DMS153 (cell line): ENCODE measurements at regions not wholly inside any gene's neighbourhood (a gene's known extent, or its start where the extent isn't known, plus 50 kb on each side); places are given as distances from the start of the nearest gene placed in this dataset.
A peak's percentile ranks its signal among the peaks of the same experiment; 100 is the strongest.
"Not testable (repeated sequence)": the region's sequence is repeated elsewhere in the genome, so short reads cannot be mapped to it uniquely, and the experiment has no call there.

Source experiments
- DNase-seq: peaks from one replicate; lab custom pipeline; 2025; lab: John Stamatoyannopoulos, UW

DNA sequence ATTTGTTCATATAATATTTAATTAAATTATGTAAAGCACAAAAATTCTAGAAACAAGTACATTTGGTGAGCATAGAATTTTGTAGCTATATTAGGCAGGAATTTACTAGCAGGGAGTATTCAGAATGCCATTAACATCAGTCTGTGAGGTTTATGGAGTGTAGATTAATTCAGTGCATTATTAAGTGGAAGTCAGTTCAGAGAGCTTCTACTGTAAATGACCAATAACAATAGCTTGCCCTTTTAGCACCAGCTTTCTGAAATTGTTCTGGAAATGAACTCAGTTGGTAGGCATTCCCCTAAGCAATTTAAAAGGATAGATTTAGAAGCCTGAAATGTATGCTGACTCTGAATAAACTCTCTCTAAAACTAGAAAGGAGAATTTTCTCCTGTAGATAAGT is 208.2 kb upstream of the CNTNAP5 start:
- no peak for DNase-seq

- DNase-seq, result no peak
Measured at GRCh38 chr2:123826729-123827271, 198.3 kb upstream of the CNTNAP5 start.

DNA sequence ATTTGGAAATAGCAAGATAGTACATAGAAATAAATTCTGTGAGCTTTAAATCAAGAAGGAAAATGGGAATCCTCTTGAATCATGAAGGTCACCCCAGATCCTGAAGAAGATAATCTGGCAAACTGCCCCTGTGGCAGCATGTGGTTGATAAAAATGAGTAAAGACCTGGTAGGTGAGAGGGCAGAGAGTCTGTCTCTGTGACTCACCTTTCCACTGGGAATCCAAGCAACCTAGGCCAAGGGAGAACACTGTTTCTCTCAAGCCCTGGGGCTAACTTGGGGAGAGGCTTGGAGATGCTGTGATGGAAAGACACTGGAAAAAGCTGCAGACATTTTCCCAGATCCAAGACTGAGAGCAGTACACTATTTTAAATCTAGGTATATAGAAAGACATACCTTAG is 185.8 kb upstream of the CNTNAP5 start:
- no peak for DNase-seq

- no peak for DNase-seq
Measured at GRCh38 chr2:123840016-123840415, 185.1 kb upstream of the CNTNAP5 start.

DNA sequence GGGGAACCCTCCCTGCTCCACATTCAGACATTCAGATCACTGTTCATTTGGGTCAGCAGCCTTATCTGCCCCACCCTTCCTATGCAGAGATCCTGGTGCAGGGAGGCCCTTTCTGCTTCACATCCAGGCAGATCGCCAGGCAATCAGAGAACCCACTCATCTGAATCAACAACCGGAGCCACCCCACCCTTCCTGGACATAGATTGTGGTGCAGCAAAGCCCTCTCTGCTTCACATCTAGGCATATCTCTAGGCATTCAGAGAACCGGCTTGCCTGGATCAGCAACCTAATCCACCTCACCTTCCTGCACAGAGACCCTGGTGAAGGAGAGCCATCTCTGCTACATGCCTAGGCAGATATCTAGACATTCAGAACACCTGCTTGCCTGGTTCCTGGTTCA is 184.5 kb upstream of the CNTNAP5 start:
- DNase-seq, result no peak

DNA sequence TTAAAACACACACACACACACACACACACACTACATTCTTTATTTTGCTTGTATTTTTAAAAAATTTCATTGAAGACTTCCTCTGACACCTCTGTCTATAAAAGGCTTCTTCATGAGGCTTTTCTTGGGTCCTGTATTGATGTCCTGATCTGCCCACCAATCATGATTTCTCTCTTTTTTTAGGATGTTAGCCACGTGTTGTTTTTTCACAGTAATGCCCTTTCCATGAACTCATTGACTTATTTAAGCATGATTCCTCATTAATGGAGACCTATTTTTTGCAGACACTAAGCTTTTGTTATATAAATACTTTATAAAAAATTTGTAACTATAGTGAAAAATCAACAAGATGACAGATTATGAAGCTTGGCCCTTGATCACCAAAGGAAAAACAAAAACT is 173.8 kb upstream of the CNTNAP5 start:
- no peak for DNase-seq

GRCh38 chr2:123853161-123853560 is 171.9 kb upstream of the CNTNAP5 start:
- DNase-seq, result no peak

- DNase-seq, result not testable (repeated sequence)
Measured at GRCh38 chr2:123859031-123859430, 166.1 kb upstream of the CNTNAP5 start.

DNA sequence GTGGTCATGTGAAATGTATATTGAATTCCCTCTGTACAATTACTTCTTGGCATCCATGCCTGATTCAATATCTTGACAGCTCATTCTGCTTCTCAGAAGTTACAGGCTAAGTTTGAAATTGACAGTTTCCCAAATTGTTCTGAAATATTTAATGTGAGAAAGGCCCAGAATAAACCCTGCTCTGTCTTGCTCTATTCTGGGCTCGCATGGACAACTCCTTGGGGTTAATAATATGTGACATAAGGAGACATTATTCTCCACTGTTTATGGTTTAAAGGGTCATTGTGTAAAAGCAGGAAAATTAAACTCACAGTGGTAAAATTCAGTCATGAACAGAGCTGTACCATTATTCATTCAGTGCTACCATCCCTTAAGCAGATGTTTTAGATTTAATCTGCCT is 160.7 kb upstream of the CNTNAP5 start:
- no peak for DNase-seq

DNA sequence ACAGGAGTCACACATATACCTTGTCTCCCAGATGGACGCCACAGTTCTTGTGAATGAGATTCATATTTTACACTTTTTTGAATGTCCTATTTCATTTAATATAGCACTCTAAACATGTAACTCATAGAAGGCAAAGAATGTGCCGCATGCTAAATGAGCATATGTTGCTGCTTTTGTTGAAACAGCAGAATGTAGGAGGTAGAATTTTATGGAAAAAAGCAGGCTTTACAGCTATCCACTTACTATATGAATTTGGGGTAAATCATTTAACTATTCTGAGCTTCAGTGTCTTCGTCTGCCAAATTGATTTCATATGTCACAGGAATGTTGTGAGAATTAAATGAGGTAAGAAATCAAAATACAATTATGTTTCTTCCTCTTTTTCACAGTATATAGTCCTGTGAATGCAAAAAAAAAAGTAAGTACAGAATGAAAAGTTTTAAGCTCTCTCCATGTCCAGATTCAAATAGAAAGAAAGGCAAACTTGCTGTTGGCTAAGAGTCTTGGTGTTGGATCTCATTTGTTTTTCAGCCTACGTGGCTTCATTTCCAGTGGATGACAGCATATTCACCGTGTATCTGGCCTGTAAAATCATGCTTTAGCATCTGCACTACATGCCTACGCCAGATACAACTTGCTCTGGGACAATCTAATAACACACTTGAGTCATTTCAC is 154.7 kb upstream of the CNTNAP5 start:
- no peak for DNase-seq

DNA sequence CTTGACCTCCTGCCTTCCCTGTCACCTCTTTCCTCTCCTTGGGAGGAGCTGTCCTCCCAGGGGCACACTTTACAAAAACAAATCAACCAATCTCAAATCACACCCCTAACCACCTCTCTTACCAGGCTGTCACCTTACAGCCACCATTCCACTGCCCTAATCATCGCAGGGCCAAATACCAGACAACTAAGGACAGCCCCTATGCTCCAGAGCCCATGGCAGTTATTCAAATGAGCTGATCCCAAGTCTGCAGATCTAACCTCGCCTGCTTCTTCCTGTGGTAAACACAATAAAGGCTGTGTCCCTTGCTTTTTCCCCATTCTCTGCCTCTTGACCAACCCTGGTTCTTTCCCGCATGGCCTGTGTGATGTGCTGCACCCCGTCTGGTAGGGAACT is 154.2 kb upstream of the CNTNAP5 start:
- DNase-seq, result no peak

GRCh38 chr2:123890148-123890547 is 134.9 kb upstream of the CNTNAP5 start:
- DNase-seq, result no peak

- DNase-seq, result no peak
Measured at GRCh38 chr2:123894167-123894566, 130.9 kb upstream of the CNTNAP5 start.

DNA sequence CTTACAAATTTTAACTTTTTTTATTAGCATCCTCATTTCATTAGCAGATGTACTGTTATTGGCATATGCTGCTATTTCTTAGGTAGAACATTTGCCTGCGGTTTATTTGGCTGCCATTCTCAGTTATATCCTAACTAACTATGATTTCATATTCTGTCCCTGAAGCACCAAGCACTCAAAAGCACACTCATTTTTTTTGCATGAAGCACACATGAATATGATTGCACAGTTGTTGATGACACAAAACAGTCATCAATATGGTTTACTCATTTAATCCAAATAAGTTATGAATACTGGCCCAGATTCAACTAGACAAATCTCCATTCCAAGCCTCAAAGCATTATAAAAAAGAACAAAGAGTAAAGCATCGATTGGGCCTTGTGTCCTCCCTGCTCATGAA is 129.4 kb upstream of the CNTNAP5 start:
- no peak for DNase-seq

GRCh38 chr2:123901256-123901655 is 123.8 kb upstream of the CNTNAP5 start:
- DNase-seq, result no peak

- no peak for DNase-seq
Measured at GRCh38 chr2:123906361-123906760, 118.7 kb upstream of the CNTNAP5 start.

DNA sequence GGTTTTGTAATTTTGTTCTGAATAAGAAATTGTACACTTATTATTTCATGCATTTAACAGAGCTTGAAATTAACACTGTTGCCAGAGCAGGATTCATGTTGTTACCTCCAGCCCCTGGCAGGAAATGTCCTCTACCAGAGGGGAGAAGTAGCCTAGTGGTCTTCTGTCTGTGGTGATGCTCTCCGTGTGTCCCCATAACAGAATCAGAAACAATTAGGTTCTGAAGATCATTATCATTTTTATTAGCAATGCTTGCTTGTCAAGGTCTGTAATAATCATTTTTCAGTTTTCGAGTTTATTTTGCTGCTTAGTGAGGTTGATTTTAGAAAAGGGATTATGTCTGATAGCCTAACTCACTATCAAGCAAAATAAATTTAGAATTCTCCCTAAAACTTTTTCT is 116.6 kb upstream of the CNTNAP5 start:
- no peak for DNase-seq

DNA sequence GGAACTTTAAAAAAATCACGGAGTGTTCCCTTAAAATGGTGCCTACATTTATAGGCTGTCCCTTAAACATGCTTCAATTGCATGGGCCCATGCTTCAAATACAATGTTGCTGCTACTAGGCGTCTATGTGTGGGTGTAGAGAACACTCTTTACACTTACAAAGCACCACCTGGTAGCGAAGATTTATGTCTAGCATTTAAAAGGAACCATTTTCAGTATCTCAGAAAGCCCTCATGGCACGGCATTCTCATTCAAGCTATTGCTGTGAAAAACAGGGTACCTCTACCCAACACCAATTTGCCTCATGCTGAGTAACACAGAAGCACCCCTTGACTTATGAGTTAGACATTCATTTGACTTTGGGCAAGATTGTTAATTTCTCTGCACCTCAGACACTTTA is 112.9 kb upstream of the CNTNAP5 start:
- no peak for DNase-seq

- DNase-seq, result no peak
Measured at GRCh38 chr2:123913143-123913735, 111.8 kb upstream of the CNTNAP5 start.

DNA sequence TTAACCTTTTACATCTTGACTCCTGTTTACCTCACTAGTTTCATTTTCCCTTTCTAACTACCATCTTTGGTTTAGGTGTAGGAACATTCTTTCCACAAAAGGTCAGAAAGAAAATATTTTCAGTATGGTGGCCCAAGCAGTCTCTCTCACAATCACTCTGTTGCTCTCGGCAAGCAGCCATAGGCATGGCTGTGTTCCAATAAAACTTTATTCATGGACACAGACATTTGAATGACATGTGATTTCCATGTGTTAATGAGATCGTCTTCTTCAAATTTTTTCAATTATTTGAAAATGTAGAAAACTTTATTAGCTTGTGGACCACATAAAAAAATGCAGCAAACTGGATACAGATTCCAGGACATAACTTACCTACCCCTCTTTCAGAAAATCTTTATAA is 109.7 kb upstream of the CNTNAP5 start:
- no peak for DNase-seq

DNA sequence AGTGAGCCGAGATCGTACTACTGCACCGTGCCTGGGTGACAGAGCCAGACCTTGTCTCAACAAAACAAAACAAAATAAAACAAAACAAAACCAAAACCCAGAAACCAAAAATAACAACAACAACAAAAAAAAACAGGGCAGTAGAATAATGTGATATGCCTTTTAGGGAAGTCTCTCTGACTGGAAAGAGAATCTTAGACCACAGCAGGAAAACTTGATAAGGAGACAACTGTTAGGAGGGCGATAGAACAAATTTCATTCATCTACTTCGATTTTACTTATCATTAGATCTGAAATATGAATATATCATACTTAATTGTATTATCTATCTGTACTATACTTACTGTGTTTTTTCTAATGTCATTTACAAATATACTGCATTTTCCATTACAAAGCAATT is 109.0 kb upstream of the CNTNAP5 start:
- DNase-seq, result no peak

DNA sequence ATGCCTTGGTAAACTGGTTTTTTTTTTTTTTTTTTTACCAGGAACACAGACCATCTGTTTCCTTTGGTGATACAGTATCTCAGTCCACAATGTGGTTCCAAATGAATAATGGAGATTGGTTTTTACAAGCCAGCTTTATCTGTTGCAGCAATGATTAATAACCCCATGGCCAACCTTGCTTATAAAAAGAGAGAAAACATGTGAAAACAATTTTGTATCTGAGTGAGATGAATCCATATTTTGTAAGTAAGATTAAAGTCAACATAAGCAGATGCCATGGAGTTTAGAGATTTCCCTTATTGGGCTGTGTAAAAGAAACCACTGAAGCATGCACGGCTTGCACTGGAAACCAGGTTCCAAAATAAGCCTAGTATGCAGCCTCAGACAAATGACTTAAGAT is 108.6 kb upstream of the CNTNAP5 start:
- DNase-seq, result peak; percentile 2

DNA sequence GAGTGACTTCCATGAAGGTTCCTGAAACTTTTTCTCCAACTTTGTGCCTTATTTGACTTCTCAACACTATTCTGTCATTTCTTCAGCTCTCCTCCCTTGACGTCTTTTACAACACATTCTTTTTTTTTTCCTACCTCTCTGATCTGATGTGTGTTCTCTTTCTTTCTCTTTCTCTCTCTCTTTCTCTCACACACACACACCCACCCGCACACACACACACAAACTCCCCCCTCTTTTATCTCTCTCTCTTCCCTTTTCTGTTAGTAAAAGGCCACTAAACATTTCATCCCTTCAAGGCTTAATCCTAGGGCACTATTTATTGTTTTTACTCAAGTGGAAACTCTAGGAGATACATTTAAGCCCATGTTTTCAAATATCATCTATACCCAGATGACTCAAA is 107.8 kb upstream of the CNTNAP5 start:
- DNase-seq, result no peak

- no peak for DNase-seq
Measured at GRCh38 chr2:123928358-123928757, 96.7 kb upstream of the CNTNAP5 start.
